Peyer's patch (tissue), 4 donors: ENCODE measurements at regions not wholly inside any gene's neighbourhood (a gene's known extent, or its start where the extent isn't known, plus 50 kb on each side); places are given as distances from the start of the nearest gene placed in this dataset.
A peak's percentile ranks its signal among the peaks of the same experiment; 100 is the strongest.

Source experiments
- DNase-seq, 3 donors: peaks; one replicate each; pipeline ENCODE4 v3.0.0-alpha.2; 2017 to 2019
- H3K27ac ChIP-seq, 4 donors: fragments of 200-600 bp; sonication (generic); one replicate each; pipeline ENCODE4 v1.5.1; 2016 to 2019
- H3K27me3 ChIP-seq, 2 donors: fragments of 200-600 bp; sonication (generic); one replicate each; pipeline ENCODE4 v1.5.1; 2019
- H3K36me3 ChIP-seq, 3 donors: fragments of 200-600 bp; sonication (generic); one replicate each; pipeline ENCODE4 v1.5.1; 2016 to 2019
- H3K4me1 ChIP-seq, 4 donors: fragments of 200-600 bp; sonication (generic); one replicate each; pipeline ENCODE4 v1.5.1; 2016 to 2019
- H3K4me3 ChIP-seq, 4 donors: fragments of 200-600 bp; sonication (generic); 1 replicate in 3 of 4; 2 replicates in 1 of 4; pipeline ENCODE4 v1.5.1; 2016 to 2019; ENCODE audit warnings: mild to moderate bottlenecking in 1 of 4
- H3K9me3 ChIP-seq, 4 donors: fragments of 200-600 bp; sonication (generic); one replicate each; pipeline ENCODE4 v1.5.1; 2016 to 2019; ENCODE audit warnings: mild to moderate bottlenecking in 1 of 4
- POLR2A ChIP-seq, 2 donors: fragments of 450-650 bp; IDR thresholded peaks; one replicate each; pipeline ENCODE4 v1.5.1; 2017; ENCODE audit warnings: antibody characterized with exemption in 2 of 2, mild to moderate bottlenecking in 2 of 2, moderate library complexity in 2 of 2
- TF ChIP-seq, protein P1 (sequence below), 6 experiments: fragments of 450-650 bp in 4 of 6; fragments of 200-600 bp in 2 of 6; sonication (generic) in 1 of 6; IDR thresholded peaks; one replicate each; pipeline ENCODE4 v1.5.1; 2017 to 2019; ENCODE audit warnings: antibody characterized with exemption in 6 of 6, mild to moderate bottlenecking in 3 of 6, moderate library complexity in 1 of 6

DNA sequence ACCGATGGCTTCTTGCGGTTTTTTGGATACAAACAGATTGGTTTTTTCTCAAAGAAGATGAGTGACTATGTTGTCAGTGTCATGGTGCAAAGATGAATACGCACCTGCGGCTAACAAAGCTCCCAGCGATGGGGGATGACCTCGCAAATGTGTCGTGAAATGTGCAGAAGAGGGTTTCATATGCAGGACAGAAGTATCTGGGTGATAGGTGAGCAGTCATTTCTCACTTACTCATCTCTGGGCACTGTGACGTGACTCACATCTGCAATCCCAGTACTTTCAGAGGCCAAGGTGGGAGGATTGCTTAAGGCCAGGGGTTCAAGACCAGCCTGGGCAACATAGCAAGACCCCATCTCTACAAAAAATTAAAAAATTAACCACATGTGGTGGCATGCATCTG lies 216.3 kb downstream of the ERMARD start:
- H3K27me3 ChIP-seq: no peaks in the 10 kb centered on the region
- no peaks in the 10 kb centered on the region for H3K4me1 ChIP-seq
- TF ChIP-seq, protein P1, sequence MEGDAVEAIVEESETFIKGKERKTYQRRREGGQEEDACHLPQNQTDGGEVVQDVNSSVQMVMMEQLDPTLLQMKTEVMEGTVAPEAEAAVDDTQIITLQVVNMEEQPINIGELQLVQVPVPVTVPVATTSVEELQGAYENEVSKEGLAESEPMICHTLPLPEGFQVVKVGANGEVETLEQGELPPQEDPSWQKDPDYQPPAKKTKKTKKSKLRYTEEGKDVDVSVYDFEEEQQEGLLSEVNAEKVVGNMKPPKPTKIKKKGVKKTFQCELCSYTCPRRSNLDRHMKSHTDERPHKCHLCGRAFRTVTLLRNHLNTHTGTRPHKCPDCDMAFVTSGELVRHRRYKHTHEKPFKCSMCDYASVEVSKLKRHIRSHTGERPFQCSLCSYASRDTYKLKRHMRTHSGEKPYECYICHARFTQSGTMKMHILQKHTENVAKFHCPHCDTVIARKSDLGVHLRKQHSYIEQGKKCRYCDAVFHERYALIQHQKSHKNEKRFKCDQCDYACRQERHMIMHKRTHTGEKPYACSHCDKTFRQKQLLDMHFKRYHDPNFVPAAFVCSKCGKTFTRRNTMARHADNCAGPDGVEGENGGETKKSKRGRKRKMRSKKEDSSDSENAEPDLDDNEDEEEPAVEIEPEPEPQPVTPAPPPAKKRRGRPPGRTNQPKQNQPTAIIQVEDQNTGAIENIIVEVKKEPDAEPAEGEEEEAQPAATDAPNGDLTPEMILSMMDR (IDR thresholded peaks at IDR 0.05): no peak
- TF ChIP-seq POLR2A (IDR thresholded peaks at IDR 0.05): no peak
- DNase-seq: no peak
- H3K36me3 ChIP-seq: no peaks in the 10 kb centered on the region
- no peaks in the 10 kb centered on the region for H3K9me3 ChIP-seq
- H3K4me3 ChIP-seq: no peak overlapping the region
- H3K27ac ChIP-seq: no peak overlapping the region

DNA sequence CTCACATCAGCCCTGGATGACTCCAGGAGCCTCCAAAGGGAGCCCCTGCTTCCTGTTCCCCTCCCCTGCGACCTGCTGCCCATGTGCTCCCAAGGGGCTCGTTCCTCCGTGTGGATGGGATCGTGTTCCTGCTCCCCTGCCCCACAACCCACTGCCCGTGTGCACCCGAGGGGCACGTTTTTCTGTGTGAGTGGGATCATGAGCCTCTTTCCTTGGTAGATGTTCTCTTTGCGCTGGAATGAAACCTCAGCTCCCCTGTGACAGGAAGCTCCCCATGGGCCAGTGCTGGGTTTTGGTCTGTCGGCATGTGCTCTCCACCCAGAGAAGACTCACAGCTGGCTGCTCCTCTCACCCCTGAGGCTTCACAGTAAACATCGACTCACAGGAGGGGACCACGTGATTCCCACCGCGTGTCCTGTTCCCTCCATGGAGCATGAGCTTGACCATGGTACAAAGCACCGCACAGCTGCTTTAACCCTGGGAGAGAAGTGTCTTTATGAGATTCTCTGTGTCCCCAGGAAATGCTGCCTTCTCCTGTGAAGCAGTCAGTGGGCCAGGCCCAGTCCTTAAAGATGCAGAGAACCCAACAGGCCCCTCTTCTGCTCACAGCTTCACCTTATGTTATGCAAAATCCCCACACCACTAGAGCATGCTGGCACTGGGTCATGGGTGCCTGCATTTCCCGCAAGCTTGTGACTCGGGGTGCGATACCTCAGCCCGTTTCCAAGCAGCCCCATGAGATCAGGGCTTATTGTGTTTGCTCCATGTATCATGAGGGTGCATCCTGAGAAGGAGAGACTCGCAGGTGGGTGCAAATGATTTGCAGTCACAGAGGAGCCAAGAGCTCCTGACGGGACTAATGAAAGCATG lies 215.1 kb downstream of the ERMARD start:
- Histone ChIP-seq H3K36me3 (no peaks in the 10 kb centered on the region), H3K4me1 (no peaks in the 10 kb centered on the region), H3K9me3 (no peaks in the 10 kb centered on the region), H3K4me3 (no peak overlapping the region), H3K27ac (no peak overlapping the region), H3K27me3 (no peaks in the 10 kb centered on the region)
- TF ChIP-seq, protein P1 (IDR thresholded peaks at IDR 0.05): no peak
- no peak for TF ChIP-seq POLR2A (IDR thresholded peaks at IDR 0.05)
- DNase-seq: peak in 2 of 3 donors; percentile 2 to 45

DNA sequence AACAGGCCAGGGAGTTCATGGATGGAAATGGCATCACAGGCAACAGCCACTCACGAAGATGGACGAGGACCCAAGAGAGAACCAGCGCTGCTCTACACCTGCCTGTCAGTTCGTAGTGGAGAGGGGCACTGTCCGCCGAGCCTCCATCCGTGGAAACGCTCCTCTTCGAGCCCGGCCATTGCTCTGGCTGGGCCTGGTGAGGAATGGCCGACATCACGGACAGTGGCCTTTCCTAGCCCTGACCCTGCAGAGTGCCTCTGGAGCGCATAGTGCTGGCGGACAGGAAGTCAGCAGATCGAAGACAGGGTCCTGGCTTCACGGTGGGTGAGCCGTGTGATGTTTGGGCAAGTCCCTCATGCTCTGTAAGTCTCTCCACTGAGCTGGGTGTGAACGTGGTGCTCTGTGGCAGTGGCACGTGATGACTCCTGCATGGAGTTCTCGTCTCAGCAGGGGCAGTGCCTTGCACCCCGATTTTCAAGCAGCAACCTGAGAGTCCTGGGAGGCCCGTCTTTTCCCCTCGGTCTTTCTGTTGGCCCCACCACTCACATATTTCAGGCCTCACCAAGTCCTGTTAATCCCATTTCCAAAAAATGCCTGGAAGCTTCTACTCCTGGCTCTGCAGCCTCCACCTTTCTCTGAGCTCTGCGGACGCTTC lies 214.4 kb downstream of the ERMARD start:
- no peaks in the 10 kb centered on the region for H3K4me1 ChIP-seq
- H3K9me3 ChIP-seq: no peaks in the 10 kb centered on the region
- H3K36me3 ChIP-seq: no peaks in the 10 kb centered on the region
- H3K27me3 ChIP-seq: no peaks in the 10 kb centered on the region
- DNase-seq: peak; percentile 10 to 43 (median 41)
- TF ChIP-seq, protein P1 (IDR thresholded peaks at IDR 0.05): no peak
- TF ChIP-seq POLR2A (IDR thresholded peaks at IDR 0.05): no peak
- H3K27ac ChIP-seq: no peak overlapping the region
- no peak overlapping the region for H3K4me3 ChIP-seq

DNA sequence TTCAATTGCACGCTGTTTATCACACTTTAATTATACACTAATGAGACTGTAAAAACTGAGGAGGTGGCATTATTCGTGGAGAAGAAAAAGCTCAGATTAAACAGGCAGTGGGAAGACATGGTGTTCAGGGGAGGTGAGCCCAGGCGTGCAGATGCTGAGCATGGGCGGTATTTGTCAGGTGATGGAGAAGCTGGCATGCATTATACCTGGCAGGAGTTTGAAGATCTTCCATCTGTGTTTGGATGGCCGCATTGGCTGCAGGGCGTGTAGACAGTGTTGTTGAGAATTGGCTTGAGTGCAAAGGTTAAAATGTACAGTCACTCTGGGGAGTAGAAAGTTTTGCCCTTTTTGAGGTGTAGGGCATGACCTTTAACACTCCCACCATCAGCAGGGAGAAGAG lies 213.8 kb downstream of the ERMARD start:
- H3K4me1 ChIP-seq: no peaks in the 10 kb centered on the region
- H3K27ac ChIP-seq: no peak overlapping the region
- TF ChIP-seq POLR2A (IDR thresholded peaks at IDR 0.05): no peak
- TF ChIP-seq, protein P1 (IDR thresholded peaks at IDR 0.05): no peak
- no peaks in the 10 kb centered on the region for H3K9me3 ChIP-seq
- H3K36me3 ChIP-seq: no peaks in the 10 kb centered on the region
- H3K27me3 ChIP-seq: no peaks in the 10 kb centered on the region
- no peak for DNase-seq
- no peak overlapping the region for H3K4me3 ChIP-seq

DNA sequence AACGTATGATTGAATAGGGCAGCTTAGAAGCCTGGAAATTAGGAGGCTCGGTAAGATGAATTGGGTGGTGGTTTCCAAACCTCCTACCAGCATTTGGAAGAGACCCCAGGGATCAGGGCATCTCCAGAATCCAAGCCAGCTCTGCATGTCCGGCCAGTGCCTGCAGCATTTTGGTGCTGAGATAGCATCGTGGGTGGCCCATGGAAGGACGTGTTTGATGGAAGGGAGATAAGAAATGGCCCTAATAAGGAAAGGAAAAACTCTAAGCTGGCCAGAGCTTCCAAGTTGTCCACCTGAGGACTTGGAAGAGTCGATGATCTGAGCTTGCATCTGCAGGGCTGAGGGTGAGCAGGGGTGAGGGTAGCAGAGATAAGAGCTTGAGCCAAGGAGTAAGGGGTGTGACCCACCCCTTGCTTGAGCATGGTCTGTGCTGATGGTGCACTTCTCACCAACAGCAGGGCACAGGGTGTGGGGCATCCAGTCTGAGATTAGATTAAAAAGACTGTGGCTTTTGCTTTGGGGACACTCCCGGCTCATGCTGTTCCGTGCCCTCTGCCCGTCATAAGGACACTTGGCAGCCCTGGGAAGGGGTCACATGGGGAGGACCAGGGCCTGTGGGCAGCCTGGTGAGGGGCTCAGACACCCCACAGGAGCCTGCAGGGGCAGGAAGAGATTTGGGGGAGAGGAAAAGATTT lies 213.2 kb downstream of the ERMARD start:
- no peaks in the 10 kb centered on the region for H3K27me3 ChIP-seq
- no peak overlapping the region for H3K27ac ChIP-seq
- no peaks in the 10 kb centered on the region for H3K9me3 ChIP-seq
- DNase-seq: peak in 2 of 3 donors; percentile 14 to 37
- TF ChIP-seq, protein P1 (IDR thresholded peaks at IDR 0.05): no peak
- no peak for TF ChIP-seq POLR2A (IDR thresholded peaks at IDR 0.05)
- no peaks in the 10 kb centered on the region for H3K4me1 ChIP-seq
- H3K4me3 ChIP-seq: no peak overlapping the region
- no peaks in the 10 kb centered on the region for H3K36me3 ChIP-seq
